ENCODE measurements at regions not wholly inside any gene's neighbourhood (a gene's known extent, or its start where the extent isn't known, plus 50 kb on each side); places are given as distances from the start of the nearest gene placed in this dataset.

DNA sequence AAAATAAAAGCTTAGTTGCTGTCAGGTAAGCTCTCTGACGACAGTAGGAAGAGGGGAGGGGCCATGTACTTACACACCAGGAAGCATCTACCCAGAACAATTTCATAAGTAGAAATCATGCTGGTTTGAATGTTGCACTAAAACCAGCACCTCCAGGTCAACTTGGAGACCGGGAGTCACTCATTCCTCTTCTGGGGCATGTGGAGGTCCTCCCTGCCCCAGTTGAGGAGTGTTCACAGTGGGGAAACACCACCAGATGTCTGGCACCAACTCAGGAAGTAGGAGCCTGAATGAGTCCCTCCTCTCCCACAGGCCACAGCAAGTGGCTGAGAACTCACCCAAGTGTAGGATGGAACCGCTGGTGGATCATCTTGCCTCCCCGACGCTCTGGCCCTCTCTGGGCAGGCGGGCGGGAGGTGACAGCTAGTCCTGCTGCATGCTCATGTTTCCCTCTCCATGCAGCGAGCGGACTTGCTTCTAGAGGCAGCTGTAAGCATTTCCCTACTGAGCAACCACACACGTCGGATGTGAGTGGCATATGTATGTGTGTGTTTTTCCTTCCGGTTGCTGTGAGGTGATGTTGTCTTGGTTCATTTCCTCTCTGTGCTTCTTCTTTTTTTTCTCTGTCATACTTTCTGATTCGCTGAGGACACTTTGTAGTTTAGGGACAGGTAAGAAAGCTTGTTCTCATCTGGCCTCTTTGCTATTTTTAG is 149.5 kb upstream of the NEDD9 start:
- Histone ChIP-seq H3K79me2 (ENCODE audit: low read length) (peaks cover 43% of the 10 kb centered on the region), H3K4me2 (ENCODE audit: low read depth, low read length) (peak overlapping the region; percentile 69), H2AFZ (ENCODE audit: low read length) (peak overlapping the region; percentile 50), H3K9ac (ENCODE audit: low read length) (peak overlapping the region; percentile 73), H3K9me3 (replicated peaks; ENCODE audit: insufficient read depth, low read length) (no peaks in the 10 kb centered on the region), H3K9me2 (replicated peaks; ENCODE audit: insufficient read depth, low read length) (no peaks in the 10 kb centered on the region), H3K36me3 (replicated peaks; ENCODE audit: insufficient read depth, low read length) (no peaks in the 10 kb centered on the region), H3K27ac (ENCODE audit: low read length) (peak overlapping the region; percentile 90), H3K27me3 (replicated peaks; ENCODE audit: insufficient read depth, low read length) (no peaks in the 10 kb centered on the region), H4K20me1 (ENCODE audit: insufficient read depth, low read length) (no peaks in the 10 kb centered on the region), H3K4me1 (ENCODE audit: low read length) (peaks cover 43% of the 10 kb centered on the region), H3K4me3 (ENCODE audit: low read length) (peak overlapping the region; percentile 70), H3F3A (ENCODE audit: insufficient read depth, low read length) (peaks cover 31% of the 10 kb centered on the region)
- TF ChIP-seq EZH2phosphoT487 (IDR thresholded peaks at IDR 0.05; ENCODE audit: low read length) (no peak), EZH2 (optimal IDR thresholded peaks at IDR 0.05; ENCODE audit: low read depth, low read length) (no peak)
- TF ChIP-seq, protein P1, sequence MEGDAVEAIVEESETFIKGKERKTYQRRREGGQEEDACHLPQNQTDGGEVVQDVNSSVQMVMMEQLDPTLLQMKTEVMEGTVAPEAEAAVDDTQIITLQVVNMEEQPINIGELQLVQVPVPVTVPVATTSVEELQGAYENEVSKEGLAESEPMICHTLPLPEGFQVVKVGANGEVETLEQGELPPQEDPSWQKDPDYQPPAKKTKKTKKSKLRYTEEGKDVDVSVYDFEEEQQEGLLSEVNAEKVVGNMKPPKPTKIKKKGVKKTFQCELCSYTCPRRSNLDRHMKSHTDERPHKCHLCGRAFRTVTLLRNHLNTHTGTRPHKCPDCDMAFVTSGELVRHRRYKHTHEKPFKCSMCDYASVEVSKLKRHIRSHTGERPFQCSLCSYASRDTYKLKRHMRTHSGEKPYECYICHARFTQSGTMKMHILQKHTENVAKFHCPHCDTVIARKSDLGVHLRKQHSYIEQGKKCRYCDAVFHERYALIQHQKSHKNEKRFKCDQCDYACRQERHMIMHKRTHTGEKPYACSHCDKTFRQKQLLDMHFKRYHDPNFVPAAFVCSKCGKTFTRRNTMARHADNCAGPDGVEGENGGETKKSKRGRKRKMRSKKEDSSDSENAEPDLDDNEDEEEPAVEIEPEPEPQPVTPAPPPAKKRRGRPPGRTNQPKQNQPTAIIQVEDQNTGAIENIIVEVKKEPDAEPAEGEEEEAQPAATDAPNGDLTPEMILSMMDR (IDR thresholded peaks at IDR 0.05; ENCODE audit: low read length): no peak
- peak; percentile 88 for DNase-seq

DNA sequence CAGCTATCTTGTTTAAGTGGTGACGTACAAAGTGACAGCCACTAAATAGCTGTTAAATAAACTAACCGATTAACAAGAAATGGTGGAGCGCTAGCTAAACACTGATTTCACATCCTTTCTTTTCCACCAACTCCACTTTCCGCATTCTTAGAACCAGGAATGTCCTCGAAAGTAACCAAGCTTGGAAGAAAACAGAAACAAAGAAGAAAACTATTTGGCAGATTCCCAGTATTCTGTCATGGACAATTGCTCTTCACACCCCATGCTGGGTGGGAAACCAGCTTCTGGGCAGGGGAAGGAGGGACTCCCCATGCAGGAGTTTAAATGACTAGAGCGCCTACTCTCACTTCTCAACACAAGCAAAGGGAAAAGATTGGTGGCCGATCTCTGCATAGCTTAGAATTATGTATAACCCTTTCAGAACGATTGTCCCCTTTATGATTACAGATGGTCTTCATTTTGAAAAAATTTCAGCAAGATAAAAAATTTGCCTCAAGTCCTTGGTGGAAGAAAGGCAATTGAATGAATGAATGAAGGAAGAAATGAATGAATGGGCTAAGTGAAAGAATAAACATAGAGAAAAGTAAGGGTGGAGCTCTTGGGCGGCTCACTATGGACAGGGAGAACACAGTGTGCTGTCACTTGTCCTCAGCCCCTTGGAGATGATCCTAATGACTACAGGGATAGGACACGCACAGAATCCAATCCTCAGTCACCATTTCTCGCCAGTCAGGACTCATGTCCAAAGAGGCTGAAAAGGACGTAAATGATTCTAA is 148.7 kb upstream of the NEDD9 start:
- H3K4me1 ChIP-seq (ENCODE audit: low read length): peaks cover 39% of the 10 kb centered on the region
- peaks cover 23% of the 10 kb centered on the region for H3F3A ChIP-seq (ENCODE audit: insufficient read depth, low read length)
- peak overlapping the region; percentile 70 for H3K4me3 ChIP-seq (ENCODE audit: low read length)
- no peaks in the 10 kb centered on the region for H3K27me3 ChIP-seq (replicated peaks; ENCODE audit: insufficient read depth, low read length)
- no peaks in the 10 kb centered on the region for H4K20me1 ChIP-seq (ENCODE audit: insufficient read depth, low read length)
- no peaks in the 10 kb centered on the region for H3K36me3 ChIP-seq (replicated peaks; ENCODE audit: insufficient read depth, low read length)
- H3K9ac ChIP-seq (ENCODE audit: low read length): peak overlapping the region; percentile 73
- H3K4me2 ChIP-seq (ENCODE audit: low read depth, low read length): peak overlapping the region; percentile 69
- peak overlapping the region; percentile 50 for H2AFZ ChIP-seq (ENCODE audit: low read length)
- no peaks in the 10 kb centered on the region for H3K9me3 ChIP-seq (replicated peaks; ENCODE audit: insufficient read depth, low read length)
- TF ChIP-seq EZH2 (optimal IDR thresholded peaks at IDR 0.05; ENCODE audit: low read depth, low read length): no peak
- TF ChIP-seq, protein P1 (IDR thresholded peaks at IDR 0.05; ENCODE audit: low read length): no peak
- TF ChIP-seq EZH2phosphoT487 (IDR thresholded peaks at IDR 0.05; ENCODE audit: low read length): no peak
- no peaks in the 10 kb centered on the region for H3K9me2 ChIP-seq (replicated peaks; ENCODE audit: insufficient read depth, low read length)
- peaks cover 51% of the 10 kb centered on the region for H3K79me2 ChIP-seq (ENCODE audit: low read length)
- peak overlapping the region; percentile 90; the same call in 1 of the 2 replicates for H3K27ac ChIP-seq (ENCODE audit: low read length)
- DNase-seq: no peak

DNA sequence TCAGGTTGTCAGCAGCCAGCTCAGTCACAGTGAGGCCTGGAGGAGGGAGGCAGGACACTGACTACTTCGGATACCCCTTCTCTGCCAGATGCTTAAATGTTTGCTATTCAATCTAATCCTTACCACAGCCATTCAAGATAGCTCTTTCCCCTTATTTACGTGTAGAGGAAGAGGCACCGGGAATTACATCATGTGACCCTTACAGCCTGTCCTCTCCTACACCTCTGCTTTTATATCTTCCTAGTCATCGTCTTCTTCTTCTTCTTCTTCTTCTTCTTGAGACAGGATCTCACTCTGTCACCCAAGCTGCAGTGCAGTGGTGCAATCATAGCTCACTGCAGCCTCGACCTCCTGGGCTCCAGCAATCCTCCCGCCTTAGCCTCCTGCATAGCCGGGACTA is 148.1 kb upstream of the NEDD9 start:
- Histone ChIP-seq H3K9me3 (replicated peaks; ENCODE audit: insufficient read depth, low read length) (no peaks in the 10 kb centered on the region), H3F3A (ENCODE audit: insufficient read depth, low read length) (peaks cover 17% of the 10 kb centered on the region), H3K9me2 (replicated peaks; ENCODE audit: insufficient read depth, low read length) (no peaks in the 10 kb centered on the region), H3K4me2 (ENCODE audit: low read depth, low read length) (peak overlapping the region; percentile 69; the same call in 1 of the 2 replicates), H4K20me1 (ENCODE audit: insufficient read depth, low read length) (no peaks in the 10 kb centered on the region), H2AFZ (ENCODE audit: low read length) (no peak overlapping the region), H3K27ac (ENCODE audit: low read length) (no peak overlapping the region), H3K4me1 (ENCODE audit: low read length) (peaks cover 34% of the 10 kb centered on the region), H3K36me3 (replicated peaks; ENCODE audit: insufficient read depth, low read length) (no peaks in the 10 kb centered on the region), H3K4me3 (ENCODE audit: low read length) (no peak overlapping the region), H3K9ac (ENCODE audit: low read length) (no peak overlapping the region), H3K27me3 (replicated peaks; ENCODE audit: insufficient read depth, low read length) (no peaks in the 10 kb centered on the region), H3K79me2 (ENCODE audit: low read length) (peaks cover 54% of the 10 kb centered on the region)
- TF ChIP-seq EZH2phosphoT487 (IDR thresholded peaks at IDR 0.05; ENCODE audit: low read length) (no peak), EZH2 (optimal IDR thresholded peaks at IDR 0.05; ENCODE audit: low read depth, low read length) (no peak)
- TF ChIP-seq, protein P1 (IDR thresholded peaks at IDR 0.05; ENCODE audit: low read length): no peak
- DNase-seq: no peak
